GM12878 (cell line): ENCODE measurements at regions not wholly inside any gene's neighbourhood (a gene's known extent, or its start where the extent isn't known, plus 50 kb on each side); places are given as distances from the start of the nearest gene placed in this dataset.

Experiments
- ATAC-seq: fragments of 200-7000 bp; cut with Tn5 transposase; 3 replicates; pipeline ENCODE4 v1.9.1; 2020; ENCODE audit warnings: mild to moderate bottlenecking, moderate library complexity
- BruUV-seq: library from RNA; stranded (reverse); fragments of 400-500 nt; replicated peaks from 2 replicates; lab custom pipeline; 2021; lab: Mats Ljungman, UMichigan
- CTCF ChIA-PET: fragments of 300-600 bp; sonication (Branson Sonifier 250); formaldehyde crosslinking; extraction: SDS; loops from one replicate; lab custom pipeline; 2021; ENCODE audit warnings: inconsistent platforms; lab: Yijun Ruan, JAX
- POLR2A ChIA-PET: fragments of 350-600 bp; formaldehyde crosslinking; extraction: SDS; loops from one replicate; lab custom pipeline; 2021; ENCODE audit warnings: inconsistent platforms; lab: Charles Lee
- RAD21 ChIA-PET: fragments of 300-600 bp; sonication (Branson Sonifier 250); formaldehyde crosslinking; loops from one replicate; lab custom pipeline; 2023; ENCODE audit warnings: antibody characterized with exemption; ENCODE audit not compliant: unreplicated experiment; lab: Charles Lee
- SMC1A ChIA-PET: fragments of 300-600 bp; sonication (Branson Sonifier 250); formaldehyde crosslinking; loops from one replicate; lab custom pipeline; 2023; ENCODE audit not compliant: unreplicated experiment, uncharacterized antibody; lab: Charles Lee
- DNase-seq: peaks from one replicate; pipeline ENCODE4 v3.0.0-alpha.2; 2011; ENCODE audit warnings: low read depth, low spot score
- FAIRE-seq: peaks from 3 replicates; lab custom pipeline; 2011; peaks lifted over from hg19 to GRCh38; lab: Jason Lieb, UNC
- H2AFZ ChIP-seq: 2 replicates; pipeline ENCODE4 v1.6.0; 2011; ENCODE audit warnings: low read depth, low read length, control low read depth; ENCODE audit not compliant: control insufficient read depth
- H3K27ac ChIP-seq: 2 replicates; pipeline ENCODE4 v1.5.1; 2011; ENCODE audit warnings: control low read depth; ENCODE audit not compliant: control insufficient read depth, insufficient read depth
- H3K27me3 ChIP-seq, 2 experiments: replicated peaks in 1 of 2; 2 replicates each; pipeline versions ENCODE4 v1.6.0 to v1.6.1; 2011; ENCODE audit warnings: low read length in 1 of 2; ENCODE audit not compliant: control insufficient read depth in 2 of 2, insufficient read depth in 2 of 2
- H3K36me3 ChIP-seq, 2 experiments: 2 replicates each; pipeline ENCODE4 v1.5.1; 2011; ENCODE audit warnings: low read length in 1 of 2; ENCODE audit not compliant: control insufficient read depth in 2 of 2, insufficient read depth in 2 of 2
- H3K4me1 ChIP-seq: 2 replicates; pipeline ENCODE4 v1.6.1; 2011; ENCODE audit warnings: mild to moderate bottlenecking, low read length, moderate library complexity, mixed read lengths; ENCODE audit not compliant: control insufficient read depth, insufficient read depth
- H3K4me2 ChIP-seq: 2 replicates; pipeline ENCODE4 v1.6.0; 2011; ENCODE audit warnings: control low read depth; ENCODE audit not compliant: control insufficient read depth, insufficient read depth
- H3K4me3 ChIP-seq: fragments of 200-600 bp; sonication (generic); 2 replicates; pipeline ENCODE4 v1.5.1; 2016
- H3K79me2 ChIP-seq: 2 replicates; pipeline ENCODE4 v1.6.0; 2011; ENCODE audit warnings: low read length; ENCODE audit not compliant: control insufficient read depth, insufficient read depth
- H3K9ac ChIP-seq: 2 replicates; pipeline ENCODE4 v1.8.0; 2011; ENCODE audit warnings: low read length, control low read depth, mixed read lengths; ENCODE audit not compliant: control insufficient read depth, insufficient read depth
- H3K9me3 ChIP-seq: replicated peaks from 3 replicates; pipeline ENCODE4 v1.5.1; 2011; ENCODE audit warnings: mild to moderate bottlenecking, low read length; ENCODE audit not compliant: control insufficient read depth, insufficient read depth
- H4K20me1 ChIP-seq: 2 replicates; pipeline ENCODE4 v1.6.0; 2011; ENCODE audit not compliant: control insufficient read depth, insufficient read depth
- CBFB ChIP-seq: IDR thresholded peaks from 2 replicates; pipeline ENCODE4 v1.6.1; 2016; ENCODE audit warnings: antibody characterized with exemption, low read depth
- EED ChIP-seq: sonication (generic); IDR thresholded peaks from 2 replicates; pipeline ENCODE4 v1.6.1; 2016; ENCODE audit warnings: antibody characterized with exemption, low read depth
- IKZF2 ChIP-seq, 2 experiments: fragments of 450-650 bp; IDR thresholded peaks; 2 replicates each; pipeline ENCODE4 v1.6.1; 2017; ENCODE audit warnings: mild to moderate bottlenecking in 2 of 2, moderate library complexity in 2 of 2
- KDM1A ChIP-seq: fragments of 200-600 bp; sonication (generic); IDR thresholded peaks from 2 replicates; pipeline ENCODE4 v1.6.1; 2016; ENCODE audit warnings: borderline replicate concordance
- NFXL1 ChIP-seq: fragments of 450-650 bp; IDR thresholded peaks from 2 replicates; pipeline ENCODE4 v1.6.1; 2017; ENCODE audit warnings: antibody characterized with exemption, mild to moderate bottlenecking, borderline replicate concordance
- RUNX3 ChIP-seq: IDR thresholded peaks from 2 replicates; pipeline ENCODE4 v1.6.1; 2012; ENCODE audit warnings: low read length, inconsistent platforms
- SREBF1 ChIP-seq: IDR thresholded peaks from 2 replicates; pipeline ENCODE4 v1.6.1; 2012; ENCODE audit warnings: mild to moderate bottlenecking, low read length
- ZSCAN29 ChIP-seq: fragments of 450-650 bp; IDR thresholded peaks from 2 replicates; pipeline ENCODE4 v1.6.1; 2017; ENCODE audit warnings: mild to moderate bottlenecking, moderate library complexity
- WGBS: methylation state at CpG from one replicate; pipeline ENCODE4 v1.1.6; 2016; ENCODE audit warnings: low lambda C conversion rate; ENCODE audit not compliant: insufficient replicate concordance, insufficient coverage; ENCODE audit errors: missing lambda C conversion rate; 5-methylcytosine and 5-hydroxymethylcytosine counted together
- in situ Hi-C: fragments of 300-500 bp; cut with MboI; formaldehyde crosslinking; loops from 9 replicates; pipeline ENCODE4 v1.14.3; 2018; ENCODE audit warnings: mixed read lengths
- intact Hi-C: fragments of 100-400 bp; cut with micrococcal nuclease; formaldehyde crosslinking; loops from one replicate; pipeline ENCODE4 v1.14.2; 2022; ENCODE audit not compliant: unreplicated experiment
- TF ChIP-seq, protein P1 (sequence below): IDR thresholded peaks from 2 replicates; pipeline ENCODE4 v1.6.1; 2011; ENCODE audit warnings: low read depth, mild to moderate bottlenecking, low read length, moderate library complexity, borderline replicate concordance; ENCODE audit errors: extremely low read depth
- TF ChIP-seq, protein P2 (sequence below): fragments of 450-650 bp; IDR thresholded peaks from 2 replicates; pipeline ENCODE4 v1.6.1; 2017; ENCODE audit warnings: antibody characterized with exemption, mild to moderate bottlenecking, moderate library complexity
- TF ChIP-seq, protein P3 (sequence below): fragments of 450-650 bp; formaldehyde crosslinking; IDR thresholded peaks from 2 replicates; pipeline ENCODE4 v1.4.0; 2022; ENCODE audit warnings: mild to moderate bottlenecking, moderate library complexity
- TF ChIP-seq, protein P4 (sequence below): fragments of 450-650 bp; IDR thresholded peaks from 2 replicates; pipeline ENCODE4 v1.6.1; 2017; ENCODE audit warnings: mild to moderate bottlenecking
- TF ChIP-seq, protein P5 (sequence below): fragments of 450-650 bp; IDR thresholded peaks from 2 replicates; pipeline ENCODE4 v1.6.1; 2016; ENCODE audit warnings: mild to moderate bottlenecking

DNA sequence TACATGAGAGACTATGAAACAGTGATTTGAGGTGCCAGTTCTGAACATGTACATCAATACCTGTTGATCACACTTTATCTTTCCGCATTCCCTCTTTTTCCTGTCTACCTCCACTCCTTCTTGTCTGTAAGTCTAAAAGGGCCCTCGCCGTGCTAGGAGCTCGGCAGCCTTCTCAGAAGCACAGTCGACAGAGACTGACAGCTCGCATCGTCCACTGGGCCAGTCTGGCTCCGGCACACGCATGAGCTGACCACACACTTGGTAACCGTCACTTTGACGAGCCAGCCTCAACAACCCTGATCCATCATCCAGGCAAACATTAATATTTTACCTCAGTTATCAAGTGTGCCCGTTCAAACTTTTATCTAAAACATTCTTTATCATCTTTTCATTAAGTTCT, 265.3 kb downstream of the TFAP2A start:
- intact Hi-C loops (loop anchor here (10.0 kb wide), 1 partner anchor 275 kb away; no protein-coding TSS in a partner anchor), in situ Hi-C loops (no loop called here)
- 33% methylated on average over 12 of the region's 12 CpGs for WGBS
- Histone ChIP-seq H3K9ac (no peak overlapping the region), H3K4me3 (no peak overlapping the region), H3K36me3 (no peaks in the 10 kb centered on the region), H2AFZ (no peak overlapping the region), H3K4me2 (no peak overlapping the region), H3K27me3 (no peaks in the 10 kb centered on the region), H4K20me1 (no peaks in the 10 kb centered on the region), H3K79me2 (no peaks in the 10 kb centered on the region), H3K27ac (no peak overlapping the region), H3K9me3 (no peaks in the 10 kb centered on the region; the same call in 2 of the 3 replicates)
- ChIA-PET SMC1A (no interaction called here), CTCF (no interaction called here), POLR2A (no interaction called here), RAD21 (no interaction called here)
- DNase-seq: no peak
- FAIRE-seq: no peak
- ATAC-seq: no peak
- no peak for TF ChIP-seq NFXL1
- TF ChIP-seq, protein P1, sequence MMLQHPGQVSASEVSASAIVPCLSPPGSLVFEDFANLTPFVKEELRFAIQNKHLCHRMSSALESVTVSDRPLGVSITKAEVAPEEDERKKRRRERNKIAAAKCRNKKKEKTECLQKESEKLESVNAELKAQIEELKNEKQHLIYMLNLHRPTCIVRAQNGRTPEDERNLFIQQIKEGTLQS: no peak
- TF ChIP-seq, protein P2, sequence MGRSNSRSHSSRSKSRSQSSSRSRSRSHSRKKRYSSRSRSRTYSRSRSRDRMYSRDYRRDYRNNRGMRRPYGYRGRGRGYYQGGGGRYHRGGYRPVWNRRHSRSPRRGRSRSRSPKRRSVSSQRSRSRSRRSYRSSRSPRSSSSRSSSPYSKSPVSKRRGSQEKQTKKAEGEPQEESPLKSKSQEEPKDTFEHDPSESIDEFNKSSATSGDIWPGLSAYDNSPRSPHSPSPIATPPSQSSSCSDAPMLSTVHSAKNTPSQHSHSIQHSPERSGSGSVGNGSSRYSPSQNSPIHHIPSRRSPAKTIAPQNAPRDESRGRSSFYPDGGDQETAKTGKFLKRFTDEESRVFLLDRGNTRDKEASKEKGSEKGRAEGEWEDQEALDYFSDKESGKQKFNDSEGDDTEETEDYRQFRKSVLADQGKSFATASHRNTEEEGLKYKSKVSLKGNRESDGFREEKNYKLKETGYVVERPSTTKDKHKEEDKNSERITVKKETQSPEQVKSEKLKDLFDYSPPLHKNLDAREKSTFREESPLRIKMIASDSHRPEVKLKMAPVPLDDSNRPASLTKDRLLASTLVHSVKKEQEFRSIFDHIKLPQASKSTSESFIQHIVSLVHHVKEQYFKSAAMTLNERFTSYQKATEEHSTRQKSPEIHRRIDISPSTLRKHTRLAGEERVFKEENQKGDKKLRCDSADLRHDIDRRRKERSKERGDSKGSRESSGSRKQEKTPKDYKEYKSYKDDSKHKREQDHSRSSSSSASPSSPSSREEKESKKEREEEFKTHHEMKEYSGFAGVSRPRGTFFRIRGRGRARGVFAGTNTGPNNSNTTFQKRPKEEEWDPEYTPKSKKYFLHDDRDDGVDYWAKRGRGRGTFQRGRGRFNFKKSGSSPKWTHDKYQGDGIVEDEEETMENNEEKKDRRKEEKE: no peak
- TF ChIP-seq, protein P3, sequence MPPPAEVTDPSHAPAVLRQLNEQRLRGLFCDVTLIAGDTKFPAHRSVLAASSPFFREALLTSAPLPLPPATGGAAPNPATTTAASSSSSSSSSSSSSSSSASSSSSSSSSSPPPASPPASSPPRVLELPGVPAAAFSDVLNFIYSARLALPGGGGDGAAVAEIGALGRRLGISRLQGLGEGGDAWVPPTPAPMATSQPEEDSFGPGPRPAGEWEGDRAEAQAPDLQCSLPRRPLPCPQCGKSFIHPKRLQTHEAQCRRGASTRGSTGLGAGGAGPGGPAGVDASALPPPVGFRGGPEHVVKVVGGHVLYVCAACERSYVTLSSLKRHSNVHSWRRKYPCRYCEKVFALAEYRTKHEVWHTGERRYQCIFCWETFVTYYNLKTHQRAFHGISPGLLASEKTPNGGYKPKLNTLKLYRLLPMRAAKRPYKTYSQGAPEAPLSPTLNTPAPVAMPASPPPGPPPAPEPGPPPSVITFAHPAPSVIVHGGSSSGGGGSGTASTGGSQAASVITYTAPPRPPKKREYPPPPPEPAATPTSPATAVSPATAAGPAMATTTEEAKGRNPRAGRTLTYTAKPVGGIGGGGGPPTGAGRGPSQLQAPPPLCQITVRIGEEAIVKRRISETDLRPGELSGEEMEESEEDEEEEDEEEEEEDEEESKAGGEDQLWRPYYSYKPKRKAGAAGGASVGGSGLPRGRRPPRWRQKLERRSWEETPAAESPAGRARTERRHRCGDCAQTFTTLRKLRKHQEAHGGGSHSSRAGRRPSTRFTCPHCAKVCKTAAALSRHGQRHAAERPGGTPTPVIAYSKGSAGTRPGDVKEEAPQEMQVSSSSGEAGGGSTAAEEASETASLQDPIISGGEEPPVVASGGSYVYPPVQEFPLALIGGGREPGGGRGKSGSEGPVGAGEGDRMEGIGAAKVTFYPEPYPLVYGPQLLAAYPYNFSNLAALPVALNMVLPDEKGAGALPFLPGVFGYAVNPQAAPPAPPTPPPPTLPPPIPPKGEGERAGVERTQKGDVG: no peak
- TF ChIP-seq IKZF2 (IDR thresholded peaks at IDR 0.05): no peak
- TF ChIP-seq CBFB: no peak
- no peak for TF ChIP-seq ZSCAN29
- TF ChIP-seq KDM1A: no peak
- TF ChIP-seq, protein P4, sequence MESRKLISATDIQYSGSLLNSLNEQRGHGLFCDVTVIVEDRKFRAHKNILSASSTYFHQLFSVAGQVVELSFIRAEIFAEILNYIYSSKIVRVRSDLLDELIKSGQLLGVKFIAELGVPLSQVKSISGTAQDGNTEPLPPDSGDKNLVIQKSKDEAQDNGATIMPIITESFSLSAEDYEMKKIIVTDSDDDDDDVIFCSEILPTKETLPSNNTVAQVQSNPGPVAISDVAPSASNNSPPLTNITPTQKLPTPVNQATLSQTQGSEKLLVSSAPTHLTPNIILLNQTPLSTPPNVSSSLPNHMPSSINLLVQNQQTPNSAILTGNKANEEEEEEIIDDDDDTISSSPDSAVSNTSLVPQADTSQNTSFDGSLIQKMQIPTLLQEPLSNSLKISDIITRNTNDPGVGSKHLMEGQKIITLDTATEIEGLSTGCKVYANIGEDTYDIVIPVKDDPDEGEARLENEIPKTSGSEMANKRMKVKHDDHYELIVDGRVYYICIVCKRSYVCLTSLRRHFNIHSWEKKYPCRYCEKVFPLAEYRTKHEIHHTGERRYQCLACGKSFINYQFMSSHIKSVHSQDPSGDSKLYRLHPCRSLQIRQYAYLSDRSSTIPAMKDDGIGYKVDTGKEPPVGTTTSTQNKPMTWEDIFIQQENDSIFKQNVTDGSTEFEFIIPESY: no peak
- TF ChIP-seq RUNX3: no peak
- TF ChIP-seq, protein P5, sequence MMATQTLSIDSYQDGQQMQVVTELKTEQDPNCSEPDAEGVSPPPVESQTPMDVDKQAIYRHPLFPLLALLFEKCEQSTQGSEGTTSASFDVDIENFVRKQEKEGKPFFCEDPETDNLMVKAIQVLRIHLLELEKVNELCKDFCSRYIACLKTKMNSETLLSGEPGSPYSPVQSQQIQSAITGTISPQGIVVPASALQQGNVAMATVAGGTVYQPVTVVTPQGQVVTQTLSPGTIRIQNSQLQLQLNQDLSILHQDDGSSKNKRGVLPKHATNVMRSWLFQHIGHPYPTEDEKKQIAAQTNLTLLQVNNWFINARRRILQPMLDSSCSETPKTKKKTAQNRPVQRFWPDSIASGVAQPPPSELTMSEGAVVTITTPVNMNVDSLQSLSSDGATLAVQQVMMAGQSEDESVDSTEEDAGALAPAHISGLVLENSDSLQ: no peak
- TF ChIP-seq SREBF1: no peak
- TF ChIP-seq EED: no peak
- TF ChIP-seq, all 136 proteins: peak for 0
- no peaks in the 10 kb centered on the region for H3K4me1 ChIP-seq
- BruUV-seq: no TSS peak
